Myocyte (in vitro differentiated cells): ENCODE measurements at regions not wholly inside any gene's neighbourhood (a gene's known extent, or its start where the extent isn't known, plus 50 kb on each side); places are given as distances from the start of the nearest gene placed in this dataset.
A peak's percentile ranks its signal among the peaks of the same experiment; 100 is the strongest.
"Not testable (repeated sequence)": the region's sequence is repeated elsewhere in the genome, so short reads cannot be mapped to it uniquely, and the experiment has no call there.

ENCODE experiments used
- DNase-seq: peaks from one replicate; pipeline ENCODE4 v3.0.0-alpha.2; 2012; ENCODE audit warnings: low read depth

- DNase-seq, result no peak
Observed at GRCh38 chr13:93007928-93008327, 218.7 kb upstream of the GPC6 start.

GRCh38 chr13:93017493-93018112 lies 209.0 kb upstream of the GPC6 start:
- DNase-seq, result no peak

- DNase-seq, result no peak
Observed at GRCh38 chr13:93023929-93024328, 202.7 kb upstream of the GPC6 start.

- no peak for DNase-seq
Observed at GRCh38 chr13:93025984-93026383, 200.6 kb upstream of the GPC6 start.

- no peak for DNase-seq
Observed at GRCh38 chr13:93029536-93029935, 197.1 kb upstream of the GPC6 start.

DNA sequence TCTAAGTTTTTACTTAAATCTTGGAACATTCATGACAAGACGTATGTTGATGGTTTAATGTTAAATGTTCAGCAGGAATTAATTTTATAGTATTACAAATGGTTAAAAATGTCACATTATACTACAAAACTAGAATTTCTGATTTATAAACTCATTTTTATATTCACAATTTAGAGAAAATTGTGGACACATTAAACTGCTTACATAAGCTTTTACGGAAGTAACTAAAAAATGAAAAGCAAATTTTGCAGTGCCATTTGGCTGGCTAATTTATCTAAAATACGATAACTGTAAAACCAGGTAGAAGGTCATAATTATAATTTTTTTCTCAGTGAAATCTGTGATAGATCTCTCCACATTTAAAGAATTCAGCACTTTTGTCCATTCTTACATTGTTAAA lies 190.2 kb upstream of the GPC6 start:
- DNase-seq, result no peak

DNA sequence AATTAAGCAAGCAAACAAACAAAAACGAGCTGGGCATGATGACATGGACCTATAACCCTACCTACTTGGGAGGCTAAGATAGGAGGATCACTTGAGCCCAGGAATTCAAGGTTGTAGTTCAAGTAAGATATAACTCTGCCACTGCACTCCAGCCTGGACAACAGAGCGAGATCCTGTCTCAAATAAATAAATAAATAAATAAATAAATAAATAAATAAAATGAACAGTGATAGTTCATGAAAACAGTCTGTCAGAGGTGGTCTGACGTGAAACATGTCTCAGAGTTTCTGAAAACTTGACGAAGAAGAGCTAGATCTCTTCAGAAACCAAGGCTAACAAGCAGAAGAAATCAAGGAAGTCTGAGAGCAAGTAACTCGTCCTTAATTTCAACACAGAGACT lies 188.8 kb upstream of the GPC6 start:
- no peak for DNase-seq

DNA sequence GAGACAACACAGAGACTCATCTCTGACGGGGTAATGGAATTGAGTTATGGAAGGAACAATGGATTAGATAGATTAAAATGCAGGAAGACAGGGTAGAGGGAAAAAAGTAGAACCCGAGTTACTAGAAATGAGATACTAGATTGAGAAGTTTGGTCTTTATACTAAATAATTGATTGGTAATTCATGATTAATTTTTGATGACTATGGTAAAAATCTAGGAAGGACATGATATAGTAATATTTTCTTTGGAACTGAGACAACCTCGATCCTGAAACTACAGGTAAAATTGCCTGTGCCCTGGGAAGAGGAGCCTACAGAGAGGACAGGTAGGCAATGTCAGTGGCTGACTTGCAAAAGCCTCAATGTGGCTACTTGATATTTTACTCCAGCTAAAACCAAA lies 188.4 kb upstream of the GPC6 start:
- DNase-seq, result no peak

DNA sequence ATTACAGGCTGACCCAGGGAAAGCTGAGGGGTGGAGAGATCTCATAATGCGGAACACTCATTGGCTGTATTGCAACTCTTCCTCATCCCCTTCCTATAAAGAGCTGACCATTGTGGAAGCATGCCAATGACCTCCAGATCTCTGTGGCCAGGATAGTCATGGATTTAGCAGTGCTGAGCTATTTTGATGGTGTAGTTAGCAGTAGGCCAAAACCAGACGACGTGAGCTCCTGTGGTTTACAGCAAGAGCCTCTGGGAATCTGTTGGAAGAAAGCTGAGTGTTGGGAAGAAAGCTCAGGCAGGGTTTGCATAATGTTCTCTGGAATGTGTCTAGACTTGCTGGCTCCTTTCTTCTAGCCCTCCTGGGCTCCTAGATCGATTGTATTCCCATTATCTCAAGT lies 187.5 kb upstream of the GPC6 start:
- peak; percentile 87 for DNase-seq

GRCh38 chr13:93041566-93041965 lies 185.0 kb upstream of the GPC6 start:
- not testable (repeated sequence) for DNase-seq

GRCh38 chr13:93045836-93046235 lies 180.8 kb upstream of the GPC6 start:
- DNase-seq, result no peak

GRCh38 chr13:93055233-93055632 lies 171.4 kb upstream of the GPC6 start:
- DNase-seq, result no peak

- no peak for DNase-seq
Observed at GRCh38 chr13:93058301-93058700, 168.3 kb upstream of the GPC6 start.

DNA sequence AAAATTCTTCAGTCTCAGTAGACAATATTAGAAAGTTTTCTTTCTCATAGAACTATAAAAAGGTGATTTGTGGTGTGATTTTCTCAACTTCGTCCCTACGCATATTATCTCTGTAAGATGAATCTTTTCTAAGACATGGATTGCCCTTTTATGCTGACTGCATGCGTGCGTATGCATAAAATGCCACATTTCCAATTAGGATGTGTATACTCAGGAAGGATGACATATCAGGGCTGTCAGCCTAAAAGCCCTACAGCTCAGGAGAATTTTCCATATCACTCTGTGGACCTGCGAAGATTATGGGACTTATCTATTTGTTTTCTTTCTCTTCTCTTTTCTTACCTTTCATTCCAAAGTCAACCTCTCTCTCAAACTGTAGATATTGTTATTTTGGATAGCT lies 166.5 kb upstream of the GPC6 start:
- DNase-seq, result no peak

- no peak for DNase-seq
Observed at GRCh38 chr13:93066187-93066586, 160.4 kb upstream of the GPC6 start.

DNA sequence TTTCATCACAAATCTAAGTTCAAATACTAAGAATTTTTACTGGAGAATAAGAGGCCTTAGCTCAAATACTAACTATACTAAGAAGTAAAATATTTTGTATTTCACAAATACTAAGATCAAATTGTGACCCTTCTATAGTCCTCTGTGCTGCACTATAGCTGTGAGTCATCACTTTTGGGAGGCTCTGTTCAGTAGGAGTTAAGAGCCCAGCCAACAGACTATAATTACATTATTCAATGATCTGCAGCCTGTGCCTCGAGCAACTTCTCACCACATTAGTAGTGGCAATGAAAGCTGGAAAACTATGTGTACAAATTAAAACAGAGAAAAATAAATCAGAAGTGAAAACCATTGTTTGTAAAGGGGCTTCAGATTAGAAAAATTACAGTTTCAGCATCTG lies 147.3 kb upstream of the GPC6 start:
- no peak for DNase-seq

GRCh38 chr13:93080166-93080565 lies 146.4 kb upstream of the GPC6 start:
- DNase-seq, result no peak

DNA sequence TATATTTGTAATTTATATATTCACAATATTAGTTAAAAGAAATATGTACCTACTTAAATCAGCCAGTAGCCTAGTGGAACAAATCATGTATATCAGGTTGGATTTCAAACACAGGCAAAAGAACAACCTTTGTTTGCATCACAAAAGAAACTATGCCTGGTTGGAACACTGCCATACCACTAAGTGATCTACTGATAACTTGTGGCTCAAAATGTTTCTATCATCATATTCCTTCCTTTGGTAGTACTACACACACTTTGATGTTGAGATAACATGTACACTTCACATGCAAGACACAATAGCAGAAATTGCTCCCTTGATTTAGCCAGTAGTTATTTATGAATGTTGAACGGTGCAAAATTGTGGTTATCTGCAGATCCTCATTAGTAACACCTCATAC lies 146.0 kb upstream of the GPC6 start:
- no peak for DNase-seq

- DNase-seq, result no peak
Observed at GRCh38 chr13:93086329-93086728, 140.3 kb upstream of the GPC6 start.

- DNase-seq, result no peak
Observed at GRCh38 chr13:93098972-93099371, 127.6 kb upstream of the GPC6 start.

- no peak for DNase-seq
Observed at GRCh38 chr13:93101226-93101734, 125.3 kb upstream of the GPC6 start.

GRCh38 chr13:93104270-93104669 lies 122.3 kb upstream of the GPC6 start:
- DNase-seq, result no peak

- DNase-seq, result peak; percentile 48
Observed at GRCh38 chr13:93108111-93108601, 118.5 kb upstream of the GPC6 start.

DNA sequence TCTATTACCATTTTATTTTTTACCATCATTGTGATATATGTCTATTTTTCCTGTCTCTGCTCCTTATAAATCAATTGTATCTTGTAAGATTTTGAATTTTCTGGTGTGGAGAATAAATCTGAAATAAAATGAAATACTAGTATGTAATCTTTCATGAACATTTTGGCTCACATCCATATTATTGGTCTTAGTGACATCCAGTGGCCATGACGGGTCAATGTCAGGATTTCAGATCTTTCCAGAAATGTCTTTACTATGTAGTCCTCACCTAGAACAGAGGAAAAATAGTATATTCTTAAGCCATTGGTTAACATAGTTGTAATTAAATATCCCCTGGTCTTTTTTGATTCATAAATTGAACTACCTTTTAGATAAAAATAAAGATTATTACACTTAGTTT lies 109.8 kb upstream of the GPC6 start:
- peak; percentile 33 for DNase-seq
